ENCODE measurements at regions not wholly inside any gene's neighbourhood (a gene's known extent, or its start where the extent isn't known, plus 50 kb on each side); places are given as distances from the start of the nearest gene placed in this dataset.

- H3K4me3 ChIP-seq (replicated peaks; ENCODE audit: low read depth, low read length), result no peak overlapping the region
- TF ChIP-seq CTCF (IDR thresholded peaks at IDR 0.05; ENCODE audit: low read depth, low read length, missing control alignments), result no peak
- DNase-seq (ENCODE audit: extremely low read depth, low read depth), result no peak
Measured at GRCh38 chr13:59446391-59446790, 717.3 kb downstream of the DIAPH3 start.

- no peak for DNase-seq (ENCODE audit: extremely low read depth, low read depth)
- no peak for TF ChIP-seq CTCF (IDR thresholded peaks at IDR 0.05; ENCODE audit: low read depth, low read length, missing control alignments)
- no peak overlapping the region for H3K4me3 ChIP-seq (replicated peaks; ENCODE audit: low read depth, low read length)
Measured at GRCh38 chr13:59447031-59447430, 716.7 kb downstream of the DIAPH3 start.

GRCh38 chr13:59447846-59448620, 715.7 kb downstream of the DIAPH3 start:
- no peak for DNase-seq (ENCODE audit: extremely low read depth, low read depth)

GRCh38 chr13:59449750-59450149, 714.0 kb downstream of the DIAPH3 start:
- no peak for TF ChIP-seq CTCF (IDR thresholded peaks at IDR 0.05; ENCODE audit: low read depth, low read length, missing control alignments)
- H3K4me3 ChIP-seq (replicated peaks; ENCODE audit: low read depth, low read length), result no peak overlapping the region
- DNase-seq (ENCODE audit: extremely low read depth, low read depth), result no peak

More at GRCh38 chr13:59447846-59448620, 715.7 kb downstream of the DIAPH3 start:
- H3K4me3 ChIP-seq (replicated peaks; ENCODE audit: low read depth, low read length), result no peak overlapping the region
- no peak for TF ChIP-seq CTCF (IDR thresholded peaks at IDR 0.05; ENCODE audit: low read depth, low read length, missing control alignments)

GRCh38 chr13:59450229-59450628, 713.5 kb downstream of the DIAPH3 start:
- DNase-seq (ENCODE audit: extremely low read depth, low read depth), result no peak
- no peak for TF ChIP-seq CTCF (IDR thresholded peaks at IDR 0.05; ENCODE audit: low read depth, low read length, missing control alignments)

GRCh38 chr13:59451236-59451635, 712.5 kb downstream of the DIAPH3 start:
- DNase-seq (ENCODE audit: extremely low read depth, low read depth), result no peak
- no peak for TF ChIP-seq CTCF (IDR thresholded peaks at IDR 0.05; ENCODE audit: low read depth, low read length, missing control alignments)
- no peak overlapping the region for H3K4me3 ChIP-seq (replicated peaks; ENCODE audit: low read depth, low read length)

More at GRCh38 chr13:59450229-59450628, 713.5 kb downstream of the DIAPH3 start:
- no peak overlapping the region for H3K4me3 ChIP-seq (replicated peaks; ENCODE audit: low read depth, low read length)
